ENCODE measurements at regions not wholly inside any gene's neighbourhood (a gene's known extent, or its start where the extent isn't known, plus 50 kb on each side); places are given as distances from the start of the nearest gene placed in this dataset.
"Not testable (repeated sequence)": the region's sequence is repeated elsewhere in the genome, so short reads cannot be mapped to it uniquely, and the experiment has no call there.

- ATAC-seq = no peak
- no peak overlapping the region for H3K4me3 Mint-ChIP-seq
- no peaks in the 10 kb centered on the region for H3K27me3 Mint-ChIP-seq (ENCODE audit: low read depth)
- peaks cover 23% of the 10 kb centered on the region for H3K9me3 Mint-ChIP-seq
- no peak for DNase-seq
- no peaks in the 10 kb centered on the region for H3K4me1 Mint-ChIP-seq (ENCODE audit: low read depth)
- no peaks in the 10 kb centered on the region for H3K36me3 Mint-ChIP-seq (ENCODE audit: insufficient read depth)
Measured at GRCh38 chr5:24167806-24168205, 477.0 kb downstream of the CDH10 start.

GRCh38 chr5:24170026-24170425 is 474.8 kb downstream of the CDH10 start:
- Mint-ChIP-seq H3K4me3 (no peak overlapping the region), H3K9me3 (peaks cover 23% of the 10 kb centered on the region), H3K4me1 (ENCODE audit: low read depth) (no peaks in the 10 kb centered on the region), H3K27me3 (ENCODE audit: low read depth) (no peaks in the 10 kb centered on the region), H3K36me3 (ENCODE audit: insufficient read depth) (no peaks in the 10 kb centered on the region)
- ATAC-seq = no peak
- DNase-seq = no peak

- H3K9me3 Mint-ChIP-seq = peaks cover 20% of the 10 kb centered on the region
- H3K4me3 Mint-ChIP-seq; H3K36me3 Mint-ChIP-seq (ENCODE audit: insufficient read depth); H3K4me1 Mint-ChIP-seq (ENCODE audit: low read depth); ATAC-seq; DNase-seq; H3K27me3 Mint-ChIP-seq (ENCODE audit: low read depth): not testable (repeated sequence)
Measured at GRCh38 chr5:24170930-24171329, 473.8 kb downstream of the CDH10 start.

- Mint-ChIP-seq H3K4me3 (no peak overlapping the region), H3K9me3 (no peaks in the 10 kb centered on the region), H3K4me1 (ENCODE audit: low read depth) (no peaks in the 10 kb centered on the region), H3K36me3 (ENCODE audit: insufficient read depth) (no peaks in the 10 kb centered on the region), H3K27me3 (ENCODE audit: low read depth) (no peaks in the 10 kb centered on the region)
- DNase-seq (no peak), ATAC-seq (no peak)
Measured at GRCh38 chr5:24177821-24178220, 467.0 kb downstream of the CDH10 start.

- ATAC-seq (no peak), DNase-seq (no peak)
- Mint-ChIP-seq H3K36me3 (ENCODE audit: insufficient read depth) (no peaks in the 10 kb centered on the region), H3K9me3 (peaks cover 6% of the 10 kb centered on the region), H3K4me1 (ENCODE audit: low read depth) (no peaks in the 10 kb centered on the region), H3K27me3 (ENCODE audit: low read depth) (no peaks in the 10 kb centered on the region), H3K4me3 (no peak overlapping the region)
Measured at GRCh38 chr5:24183981-24184380, 460.8 kb downstream of the CDH10 start.

DNA sequence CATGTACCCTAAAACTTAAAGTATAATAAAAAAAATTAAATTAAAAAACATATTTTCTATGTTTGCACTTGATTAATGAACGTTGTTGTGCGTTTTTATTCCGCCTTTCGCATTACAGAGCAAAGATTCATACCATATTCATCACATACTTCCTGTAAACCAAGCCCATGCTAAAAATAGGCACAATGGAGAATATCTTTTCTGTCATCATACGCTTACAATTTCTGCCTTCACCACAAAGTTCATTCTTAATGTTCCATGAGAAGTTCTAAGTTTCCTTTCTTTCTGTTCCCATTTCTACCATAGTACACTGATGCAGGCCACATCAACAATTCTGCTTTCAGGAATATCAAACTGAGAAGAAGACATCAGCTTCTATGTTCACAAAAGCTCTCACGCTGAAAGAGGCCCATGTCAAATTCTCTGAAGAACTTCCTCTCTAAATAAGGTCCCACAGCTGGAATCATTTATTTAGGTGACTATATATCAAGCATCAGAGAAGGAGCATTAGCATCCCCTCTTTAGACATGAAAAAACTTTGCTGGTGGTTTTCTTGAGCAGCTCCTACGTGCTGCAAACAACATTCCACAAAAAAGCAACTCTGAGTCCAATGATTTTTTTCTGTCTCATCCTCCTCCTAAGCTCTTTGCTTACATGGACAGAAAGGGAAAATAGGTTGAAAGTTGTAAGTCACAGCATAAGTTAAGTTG is 456.4 kb downstream of the CDH10 start:
- DNase-seq = no peak
- no peak for ATAC-seq
- peaks cover 10% of the 10 kb centered on the region for H3K9me3 Mint-ChIP-seq
- no peak overlapping the region for H3K4me3 Mint-ChIP-seq
- H3K27me3 Mint-ChIP-seq (ENCODE audit: low read depth) = no peaks in the 10 kb centered on the region
- no peaks in the 10 kb centered on the region for H3K36me3 Mint-ChIP-seq (ENCODE audit: insufficient read depth)
- no peaks in the 10 kb centered on the region for H3K4me1 Mint-ChIP-seq (ENCODE audit: low read depth)

DNA sequence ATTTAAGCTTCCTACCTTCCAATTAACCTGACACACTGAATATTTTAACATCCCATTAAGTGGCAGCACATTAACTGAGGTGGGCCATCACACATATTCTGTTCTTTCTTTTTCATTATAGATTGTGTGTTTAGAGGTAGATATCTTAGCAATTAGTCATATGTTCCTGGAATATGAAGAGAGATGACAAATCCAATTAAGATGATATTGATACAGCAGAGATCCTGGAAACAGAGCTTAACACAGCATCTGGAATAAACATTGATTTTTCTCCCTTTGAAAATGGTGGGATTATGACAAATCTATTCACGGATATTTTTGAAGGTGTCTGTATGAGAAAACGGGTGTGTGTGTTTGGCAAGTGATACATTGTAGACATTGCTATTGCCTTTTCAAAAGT is 448.0 kb downstream of the CDH10 start:
- ATAC-seq (no peak), DNase-seq (no peak)
- H3K27me3 Mint-ChIP-seq (ENCODE audit: low read depth) = no peaks in the 10 kb centered on the region
- H3K9me3 Mint-ChIP-seq = peaks cover 12% of the 10 kb centered on the region
- no peaks in the 10 kb centered on the region for H3K4me1 Mint-ChIP-seq (ENCODE audit: low read depth)
- H3K4me3 Mint-ChIP-seq = no peak overlapping the region
- no peaks in the 10 kb centered on the region for H3K36me3 Mint-ChIP-seq (ENCODE audit: insufficient read depth)

DNA sequence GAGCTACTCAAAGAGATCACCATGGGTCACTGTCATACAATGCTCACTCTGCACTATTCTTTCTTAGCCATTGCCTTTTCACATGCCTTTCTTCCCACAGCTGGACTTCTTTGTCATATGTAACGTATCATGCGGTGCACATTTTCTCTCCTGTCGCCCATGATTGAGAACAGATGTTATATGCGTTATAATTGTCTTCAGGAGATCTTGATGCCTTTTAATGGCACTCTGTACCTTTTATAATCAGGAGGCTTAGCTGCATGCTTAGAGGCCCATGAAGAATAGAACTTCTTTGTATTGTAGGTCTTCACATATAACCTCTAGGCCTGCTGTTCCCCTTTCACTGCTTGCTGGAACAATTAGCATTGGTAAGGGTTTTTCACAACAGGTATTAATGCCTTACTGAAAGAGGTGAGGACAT is 436.1 kb downstream of the CDH10 start:
- no peaks in the 10 kb centered on the region for H3K27me3 Mint-ChIP-seq (ENCODE audit: low read depth)
- no peaks in the 10 kb centered on the region for H3K36me3 Mint-ChIP-seq (ENCODE audit: insufficient read depth)
- H3K4me1 Mint-ChIP-seq (ENCODE audit: low read depth) = no peaks in the 10 kb centered on the region
- no peak overlapping the region for H3K4me3 Mint-ChIP-seq
- DNase-seq (no peak), ATAC-seq (no peak)
- peaks cover 21% of the 10 kb centered on the region for H3K9me3 Mint-ChIP-seq

DNA sequence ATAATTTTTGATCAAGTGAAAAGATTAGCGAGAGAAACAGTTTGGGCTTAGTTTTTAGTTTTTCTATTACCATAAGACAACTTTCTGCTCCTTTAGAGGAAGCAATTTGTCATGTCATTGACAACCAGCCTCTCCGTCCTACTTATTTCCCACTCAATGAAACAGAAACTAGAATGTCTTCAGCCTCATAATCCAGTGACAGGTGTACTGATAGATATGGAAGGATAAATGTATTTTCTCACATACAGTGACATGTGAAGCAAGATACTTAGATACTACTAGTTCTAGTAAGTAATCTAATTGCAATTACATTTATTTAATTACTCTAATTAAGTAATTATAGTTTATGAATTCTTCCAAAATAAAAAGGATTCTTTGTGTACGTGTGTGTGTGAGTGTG is 429.7 kb downstream of the CDH10 start:
- H3K27me3 Mint-ChIP-seq (ENCODE audit: low read depth) = no peaks in the 10 kb centered on the region

DNA sequence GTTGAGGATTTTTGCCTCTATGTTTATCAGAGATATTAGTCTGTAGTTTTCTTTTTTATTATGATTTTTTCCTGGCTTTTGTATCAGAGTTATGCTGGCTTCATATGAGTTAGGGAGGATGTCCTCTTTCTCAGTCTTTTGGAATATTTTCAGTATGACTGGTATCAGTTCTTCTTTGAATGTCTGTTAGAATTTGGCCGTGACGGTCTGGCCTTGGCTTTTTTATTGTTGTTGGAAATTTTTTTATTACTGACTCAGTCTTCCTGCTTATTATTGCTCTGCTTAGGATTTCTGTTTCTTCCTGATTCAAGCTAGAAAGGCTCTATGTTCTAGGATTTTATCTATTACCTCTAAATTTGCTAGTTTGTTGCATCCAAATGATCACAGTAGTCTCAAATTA is 421.9 kb downstream of the CDH10 start:
- peaks cover 43% of the 10 kb centered on the region for H3K9me3 Mint-ChIP-seq
- no peaks in the 10 kb centered on the region for H3K27me3 Mint-ChIP-seq (ENCODE audit: low read depth)
- ATAC-seq = no peak
- no peaks in the 10 kb centered on the region for H3K36me3 Mint-ChIP-seq (ENCODE audit: insufficient read depth)
- H3K4me1 Mint-ChIP-seq (ENCODE audit: low read depth) = no peaks in the 10 kb centered on the region
- DNase-seq = no peak
- H3K4me3 Mint-ChIP-seq = no peak overlapping the region

More for the DNA sequence above, 429.7 kb downstream of the CDH10 start:
- H3K4me1 Mint-ChIP-seq (ENCODE audit: low read depth) = no peaks in the 10 kb centered on the region
- no peaks in the 10 kb centered on the region for H3K36me3 Mint-ChIP-seq (ENCODE audit: insufficient read depth)
- no peak for ATAC-seq
- H3K9me3 Mint-ChIP-seq = peaks cover 24% of the 10 kb centered on the region
- no peak for DNase-seq
- no peak overlapping the region for H3K4me3 Mint-ChIP-seq

- no peaks in the 10 kb centered on the region for H3K27me3 Mint-ChIP-seq (ENCODE audit: low read depth)
- H3K36me3 Mint-ChIP-seq (ENCODE audit: insufficient read depth) = no peaks in the 10 kb centered on the region
- peaks cover 41% of the 10 kb centered on the region for H3K9me3 Mint-ChIP-seq
- H3K4me1 Mint-ChIP-seq (ENCODE audit: low read depth) = no peaks in the 10 kb centered on the region
- H3K4me3 Mint-ChIP-seq = no peak overlapping the region
- DNase-seq (no peak), ATAC-seq (no peak)
Measured at GRCh38 chr5:24225051-24225450, 419.7 kb downstream of the CDH10 start.

DNA sequence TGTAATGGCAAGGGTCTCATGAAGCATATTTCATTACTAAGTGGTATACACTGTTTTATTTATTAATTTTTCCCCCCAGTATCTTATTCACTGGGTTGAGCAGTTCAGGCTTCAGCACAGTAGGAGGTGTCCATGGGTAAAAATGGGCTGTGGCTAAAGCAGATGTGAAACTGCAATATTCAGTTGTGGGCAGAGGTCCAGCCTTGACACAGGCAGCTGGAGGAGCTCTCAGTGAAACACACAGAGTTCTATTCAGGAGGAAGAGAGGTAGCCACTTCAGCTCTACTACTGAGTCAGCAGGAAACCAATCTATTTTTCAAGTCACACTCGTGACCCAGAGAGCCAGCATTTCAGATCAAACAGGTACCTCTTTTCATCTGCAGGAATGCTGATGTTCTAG is 418.3 kb downstream of the CDH10 start:
- no peaks in the 10 kb centered on the region for H3K36me3 Mint-ChIP-seq (ENCODE audit: insufficient read depth)
- peaks cover 29% of the 10 kb centered on the region for H3K9me3 Mint-ChIP-seq
- H3K4me1 Mint-ChIP-seq (ENCODE audit: low read depth) = no peaks in the 10 kb centered on the region
- H3K4me3 Mint-ChIP-seq = no peak overlapping the region
- DNase-seq (no peak), ATAC-seq (no peak)
- no peaks in the 10 kb centered on the region for H3K27me3 Mint-ChIP-seq (ENCODE audit: low read depth)

GRCh38 chr5:24227881-24228280 is 416.9 kb downstream of the CDH10 start:
- not testable (repeated sequence) for DNase-seq; H3K36me3 Mint-ChIP-seq (ENCODE audit: insufficient read depth); H3K4me1 Mint-ChIP-seq (ENCODE audit: low read depth); H3K4me3 Mint-ChIP-seq; H3K27me3 Mint-ChIP-seq (ENCODE audit: low read depth); ATAC-seq
- peaks cover 34% of the 10 kb centered on the region for H3K9me3 Mint-ChIP-seq

DNA sequence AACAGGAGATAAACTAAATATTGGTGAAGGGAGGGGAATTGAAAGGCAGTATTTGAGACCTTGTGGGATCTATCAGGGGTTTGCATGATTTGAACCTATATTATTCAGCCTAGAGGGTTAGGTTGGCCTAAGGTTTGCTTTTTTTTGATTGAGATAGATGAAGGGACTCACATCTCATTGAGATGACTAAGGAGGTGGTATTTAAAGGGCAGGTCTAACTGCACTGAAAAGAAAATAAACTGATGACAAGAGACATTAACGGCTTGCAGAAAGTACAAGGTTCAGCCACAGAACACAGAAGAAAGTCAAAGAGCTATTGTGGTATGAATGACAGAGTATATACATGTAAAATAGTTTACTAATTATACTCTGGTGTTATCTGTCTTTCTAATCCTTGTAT is 412.7 kb downstream of the CDH10 start:
- H3K36me3 Mint-ChIP-seq (ENCODE audit: insufficient read depth) = no peaks in the 10 kb centered on the region
- ATAC-seq (no peak), DNase-seq (no peak)
- H3K4me3 Mint-ChIP-seq = no peak overlapping the region
- no peaks in the 10 kb centered on the region for H3K27me3 Mint-ChIP-seq (ENCODE audit: low read depth)
- H3K4me1 Mint-ChIP-seq (ENCODE audit: low read depth) = no peaks in the 10 kb centered on the region
- peaks cover 14% of the 10 kb centered on the region for H3K9me3 Mint-ChIP-seq

GRCh38 chr5:24232929-24233498 is 411.8 kb downstream of the CDH10 start:
- Mint-ChIP-seq H3K4me1 (ENCODE audit: low read depth) (no peaks in the 10 kb centered on the region), H3K4me3 (no peak overlapping the region), H3K9me3 (peaks cover 14% of the 10 kb centered on the region)

More at GRCh38 chr5:24232929-24233498, 411.8 kb downstream of the CDH10 start:
- ATAC-seq = no peak
- H3K27me3 Mint-ChIP-seq (ENCODE audit: low read depth) = no peaks in the 10 kb centered on the region
- no peaks in the 10 kb centered on the region for H3K36me3 Mint-ChIP-seq (ENCODE audit: insufficient read depth)
- DNase-seq = no peak
